HepG2 (cell line): ENCODE measurements at regions not wholly inside any gene's neighbourhood (a gene's known extent, or its start where the extent isn't known, plus 50 kb on each side); places are given as distances from the start of the nearest gene placed in this dataset.

Experiments used
- ATAC-seq: fragments of 200-7000 bp; cut with Tn5 transposase; 3 replicates; pipeline ENCODE4 v1.9.1; 2020; ENCODE audit warnings: mild to moderate bottlenecking, moderate library complexity
- BruUV-seq: library from RNA; stranded (reverse); fragments of 400-500 nt; replicated peaks from 2 replicates; lab custom pipeline; 2021; lab: Mats Ljungman, UMichigan
- CTCF ChIA-PET: fragments of 300-600 bp; formaldehyde crosslinking; extraction: SDS; loops from one replicate; lab custom pipeline; 2021; ENCODE audit warnings: low total read pairs, inconsistent platforms, low intra/inter-chr PET ratio; lab: Yijun Ruan, JAX
- POLR2A ChIA-PET: fragments of 350-600 bp; sonication (Branson Sonifier 250); formaldehyde crosslinking; loops from one replicate; lab custom pipeline; 2020; ENCODE audit warnings: antibody characterized with exemption, inconsistent platforms; lab: Yijun Ruan, JAX
- DNase-seq: peaks from one replicate; pipeline ENCODE4 v3.0.0-alpha.2; 2015; ENCODE audit warnings: low spot score
- FAIRE-seq: peaks from 3 replicates; lab custom pipeline; 2011; peaks lifted over from hg19 to GRCh38; lab: Jason Lieb, UNC
- H2AFZ ChIP-seq: one replicate; pipeline ENCODE4 v1.6.1; 2011; ENCODE audit warnings: low read length, inconsistent platforms
- H3K27ac ChIP-seq: fragments of 300-600 bp; 3 replicates; pipeline ENCODE4 v1.8.0; 2011; ENCODE audit warnings: mixed run types, mild to moderate bottlenecking, mixed read lengths, low read length, inconsistent platforms; ENCODE audit not compliant: insufficient read depth; ENCODE audit errors: extremely low read length
- H3K27me3 ChIP-seq, 2 experiments: fragments of 200-600 bp in 1 of 2; 2 replicates in 1 of 2; 3 replicates in 1 of 2; pipeline versions ENCODE4 v1.6.0 to v1.8.0; 2011; ENCODE audit warnings: low read length in 2 of 2, mild to moderate bottlenecking in 2 of 2, moderate library complexity in 2 of 2, inconsistent platforms in 1 of 2; ENCODE audit not compliant: insufficient read depth in 2 of 2, control insufficient read depth in 1 of 2
- H3K36me3 ChIP-seq, 2 experiments: fragments of 200-600 bp in 1 of 2; replicated peaks in 1 of 2; 2 replicates in 1 of 2; 3 replicates in 1 of 2; pipeline versions ENCODE4 v1.5.1 to v1.8.0; 2011; ENCODE audit warnings: low read length in 2 of 2, inconsistent platforms in 1 of 2; ENCODE audit not compliant: insufficient read depth in 2 of 2, control insufficient read depth in 1 of 2
- H3K4me1 ChIP-seq: 2 replicates; pipeline ENCODE4 v1.5.1; 2012; ENCODE audit warnings: low read length, inconsistent platforms; ENCODE audit not compliant: insufficient read depth
- H3K4me2 ChIP-seq: 2 replicates; pipeline ENCODE4 v1.6.0; 2011; ENCODE audit warnings: low read depth, low read length, inconsistent platforms
- H3K4me3 ChIP-seq, 3 experiments: fragments of 200-600 bp in 1 of 3; sonication (generic), shearing (Covaris generic) in 1 of 3; replicated peaks in 1 of 3; 2 replicates each; pipeline ENCODE4 v1.5.1; 2011 to 2016; ENCODE audit warnings: low read length in 3 of 3, inconsistent platforms in 2 of 3, low read depth in 2 of 3, mild to moderate bottlenecking in 2 of 3, control low read depth in 1 of 3, mixed read lengths in 1 of 3; ENCODE audit not compliant: insufficient read depth in 1 of 3
- H3K79me2 ChIP-seq: one replicate; pipeline ENCODE4 v1.6.1; 2011; ENCODE audit warnings: low read length, inconsistent platforms; ENCODE audit not compliant: insufficient read depth
- H3K9ac ChIP-seq: 2 replicates; pipeline ENCODE4 v1.6.0; 2011; ENCODE audit warnings: mild to moderate bottlenecking, low read depth, low read length, inconsistent platforms; ENCODE audit not compliant: insufficient read depth
- H3K9me3 ChIP-seq: 2 replicates; pipeline ENCODE4 v1.5.1; 2012; ENCODE audit warnings: mild to moderate bottlenecking, low read length
- H4K20me1 ChIP-seq: 2 replicates; pipeline ENCODE4 v1.6.0; 2011; ENCODE audit warnings: inconsistent platforms, mild to moderate bottlenecking, low read length, moderate library complexity; ENCODE audit not compliant: insufficient read depth
- MXI1 ChIP-seq: IDR thresholded peaks from 3 replicates; pipeline ENCODE4 v1.6.1; 2012; ENCODE audit warnings: low read depth, low read length, inconsistent platforms, borderline replicate concordance
- ZBTB1 ChIP-seq: sonication (generic); formaldehyde crosslinking; IDR thresholded peaks from 2 replicates; pipeline ENCODE4 v1.4.0; 2020; ENCODE audit warnings: missing genetic modification reagents, borderline replicate concordance
- ZNF839 ChIP-seq: sonication (generic); formaldehyde crosslinking; IDR thresholded peaks from 2 replicates; pipeline ENCODE4 v1.4.0; 2020; ENCODE audit warnings: missing genetic modification reagents, mild to moderate bottlenecking, borderline replicate concordance
- WGBS: methylation state at CpG from one replicate; pipeline ENCODE4 v1.1.6; 2017; ENCODE audit warnings: low lambda C conversion rate; 5-methylcytosine and 5-hydroxymethylcytosine counted together
- in situ Hi-C: cut with HindIII; loops from 2 replicates; pipeline ENCODE4 v1.10.0; 2017; ENCODE audit warnings: low pct_unique_long_range_greater_than_20kb; ENCODE audit not compliant: extremely low pct_ligation_motif_present
- intact Hi-C: fragments of 100-400 bp; cut with micrococcal nuclease; formaldehyde crosslinking; loops from one replicate; pipeline ENCODE4 v1.10.0; 2022; ENCODE audit not compliant: unreplicated experiment
- TF ChIP-seq, protein P1 (sequence below): sonication (generic); formaldehyde crosslinking; IDR thresholded peaks from 2 replicates; pipeline ENCODE4 v1.9.0; 2021; ENCODE audit warnings: mild to moderate bottlenecking, missing genetic modification reagents

- POLR2A ChIA-PET = no interaction called here
- no peak for FAIRE-seq
Observed at GRCh38 chr9:87096506-87096905, 149.2 kb upstream of the GAS1 start.

More at GRCh38 chr9:87096506-87096905, 149.2 kb upstream of the GAS1 start:
- 7% methylated on average over 2 of the region's 2 CpGs for WGBS
- no peaks in the 10 kb centered on the region for H4K20me1 ChIP-seq
- no peak overlapping the region for H3K4me3 ChIP-seq
- TF ChIP-seq, protein P1, sequence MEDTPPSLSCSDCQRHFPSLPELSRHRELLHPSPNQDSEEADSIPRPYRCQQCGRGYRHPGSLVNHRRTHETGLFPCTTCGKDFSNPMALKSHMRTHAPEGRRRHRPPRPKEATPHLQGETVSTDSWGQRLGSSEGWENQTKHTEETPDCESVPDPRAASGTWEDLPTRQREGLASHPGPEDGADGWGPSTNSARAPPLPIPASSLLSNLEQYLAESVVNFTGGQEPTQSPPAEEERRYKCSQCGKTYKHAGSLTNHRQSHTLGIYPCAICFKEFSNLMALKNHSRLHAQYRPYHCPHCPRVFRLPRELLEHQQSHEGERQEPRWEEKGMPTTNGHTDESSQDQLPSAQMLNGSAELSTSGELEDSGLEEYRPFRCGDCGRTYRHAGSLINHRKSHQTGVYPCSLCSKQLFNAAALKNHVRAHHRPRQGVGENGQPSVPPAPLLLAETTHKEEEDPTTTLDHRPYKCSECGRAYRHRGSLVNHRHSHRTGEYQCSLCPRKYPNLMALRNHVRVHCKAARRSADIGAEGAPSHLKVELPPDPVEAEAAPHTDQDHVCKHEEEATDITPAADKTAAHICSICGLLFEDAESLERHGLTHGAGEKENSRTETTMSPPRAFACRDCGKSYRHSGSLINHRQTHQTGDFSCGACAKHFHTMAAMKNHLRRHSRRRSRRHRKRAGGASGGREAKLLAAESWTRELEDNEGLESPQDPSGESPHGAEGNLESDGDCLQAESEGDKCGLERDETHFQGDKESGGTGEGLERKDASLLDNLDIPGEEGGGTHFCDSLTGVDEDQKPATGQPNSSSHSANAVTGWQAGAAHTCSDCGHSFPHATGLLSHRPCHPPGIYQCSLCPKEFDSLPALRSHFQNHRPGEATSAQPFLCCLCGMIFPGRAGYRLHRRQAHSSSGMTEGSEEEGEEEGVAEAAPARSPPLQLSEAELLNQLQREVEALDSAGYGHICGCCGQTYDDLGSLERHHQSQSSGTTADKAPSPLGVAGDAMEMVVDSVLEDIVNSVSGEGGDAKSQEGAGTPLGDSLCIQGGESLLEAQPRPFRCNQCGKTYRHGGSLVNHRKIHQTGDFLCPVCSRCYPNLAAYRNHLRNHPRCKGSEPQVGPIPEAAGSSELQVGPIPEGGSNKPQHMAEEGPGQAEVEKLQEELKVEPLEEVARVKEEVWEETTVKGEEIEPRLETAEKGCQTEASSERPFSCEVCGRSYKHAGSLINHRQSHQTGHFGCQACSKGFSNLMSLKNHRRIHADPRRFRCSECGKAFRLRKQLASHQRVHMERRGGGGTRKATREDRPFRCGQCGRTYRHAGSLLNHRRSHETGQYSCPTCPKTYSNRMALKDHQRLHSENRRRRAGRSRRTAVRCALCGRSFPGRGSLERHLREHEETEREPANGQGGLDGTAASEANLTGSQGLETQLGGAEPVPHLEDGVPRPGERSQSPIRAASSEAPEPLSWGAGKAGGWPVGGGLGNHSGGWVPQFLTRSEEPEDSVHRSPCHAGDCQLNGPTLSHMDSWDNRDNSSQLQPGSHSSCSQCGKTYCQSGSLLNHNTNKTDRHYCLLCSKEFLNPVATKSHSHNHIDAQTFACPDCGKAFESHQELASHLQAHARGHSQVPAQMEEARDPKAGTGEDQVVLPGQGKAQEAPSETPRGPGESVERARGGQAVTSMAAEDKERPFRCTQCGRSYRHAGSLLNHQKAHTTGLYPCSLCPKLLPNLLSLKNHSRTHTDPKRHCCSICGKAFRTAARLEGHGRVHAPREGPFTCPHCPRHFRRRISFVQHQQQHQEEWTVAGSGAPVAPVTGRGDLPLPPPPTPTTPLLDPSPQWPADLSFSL (CRISPR knock-in tag) = no peak
- no peak for TF ChIP-seq MXI1
- TF ChIP-seq ZNF839 (CRISPR knock-in tag) = no peak
- TF ChIP-seq ZBTB1 (CRISPR knock-in tag) = no peak
- in situ Hi-C loops (no loop called here), intact Hi-C loops (no loop called here)
- no peaks in the 10 kb centered on the region for H3K27me3 ChIP-seq
- H3K4me2 ChIP-seq = no peak overlapping the region
- H3K79me2 ChIP-seq = no peaks in the 10 kb centered on the region
- no peak overlapping the region for H2AFZ ChIP-seq
- no peaks in the 10 kb centered on the region for H3K9me3 ChIP-seq
- CTCF ChIA-PET = no interaction called here
- H3K4me1 ChIP-seq = no peaks in the 10 kb centered on the region
- no peak overlapping the region for H3K9ac ChIP-seq
- H3K36me3 ChIP-seq = no peaks in the 10 kb centered on the region
- ATAC-seq (no peak), DNase-seq (no peak)
- no peak overlapping the region for H3K27ac ChIP-seq
- BruUV-seq = no TSS peak
